Naive thymus-derived CD8-positive, alpha-beta T cell (primary cell): ENCODE measurements at regions not wholly inside any gene's neighbourhood (a gene's known extent, or its start where the extent isn't known, plus 50 kb on each side); places are given as distances from the start of the nearest gene placed in this dataset.

ENCODE experiments used
- ATAC-seq, 2 donors: fragments of 150-1000 bp; cut with Tn5 transposase in 1 of 2; sonication (Bioruptor Pico), chemical (Tn5 transposase) in 1 of 2; 1 replicate in 1 of 2; 2 replicates in 1 of 2; pipeline ENCODE4 v1.10.0; 2021; ENCODE audit warnings: mild to moderate bottlenecking in 2 of 2, moderate library complexity in 2 of 2
- POLR2A ChIA-PET: fragments of 350-600 bp; sonication (Branson Sonifier 250); formaldehyde crosslinking; loops from one replicate; lab custom pipeline; 2021; ENCODE audit warnings: antibody characterized with exemption; lab: Charles Lee
- DNase-seq, 10 donors: peaks; one replicate each; pipeline versions ENCODE4 v3.0.0 to v3.0.0-alpha.2; 2020 to 2022
- H3K27ac Mint-ChIP-seq, 10 donors: one replicate each; pipeline ENCODE4 v1.8.0; 2020 to 2022; ENCODE audit warnings: mild to moderate bottlenecking in 10 of 10, mixed read lengths in 10 of 10, moderate library complexity in 4 of 10, inconsistent platforms in 1 of 10
- H3K27me3 Mint-ChIP-seq, 5 donors: one replicate each; pipeline ENCODE4 v1.8.0; 2021 to 2022; ENCODE audit warnings: mixed read lengths in 5 of 5
- H3K36me3 Mint-ChIP-seq, 3 donors: one replicate each; pipeline ENCODE4 v1.8.0; 2020 to 2022; ENCODE audit warnings: mixed read lengths in 3 of 3, mild to moderate bottlenecking in 2 of 3, inconsistent platforms in 1 of 3
- H3K4me1 Mint-ChIP-seq, 4 donors: one replicate each; pipeline ENCODE4 v1.8.0; 2021 to 2022; ENCODE audit warnings: mixed read lengths in 4 of 4
- H3K4me3 Mint-ChIP-seq, 10 donors: one replicate each; pipeline ENCODE4 v1.8.0; 2020 to 2022; ENCODE audit warnings: mild to moderate bottlenecking in 10 of 10, mixed read lengths in 10 of 10, moderate library complexity in 6 of 10, inconsistent platforms in 1 of 10
- H3K9me3 Mint-ChIP-seq, 9 donors: one replicate each; pipeline ENCODE4 v1.8.0; 2020 to 2022; ENCODE audit warnings: mixed read lengths in 9 of 9, mild to moderate bottlenecking in 3 of 9, inconsistent platforms in 1 of 9, moderate library complexity in 1 of 9

- H3K4me3 Mint-ChIP-seq, result no peak overlapping the region
- H3K9me3 Mint-ChIP-seq, result peaks cover 0 to 10% (median 0%) of the 10 kb centered on the region in 9 donors
- POLR2A ChIA-PET, result no interaction called here
- H3K36me3 Mint-ChIP-seq, result peaks cover 0 to 4% (median 0%) of the 10 kb centered on the region in 3 donors
- H3K4me1 Mint-ChIP-seq, result peaks cover 0 to 4% (median 0%) of the 10 kb centered on the region in 4 donors
- no peak overlapping the region for H3K27ac Mint-ChIP-seq
- H3K27me3 Mint-ChIP-seq, result no peaks in the 10 kb centered on the region
- no peak for DNase-seq
- ATAC-seq, result no peak
Observed at GRCh38 chr5:97636766-97637165, 453.7 kb upstream of the RIOK2 start.

GRCh38 chr5:97641081-97641480 lies 458.0 kb upstream of the RIOK2 start:
- peaks cover 0 to 4% (median 0%) of the 10 kb centered on the region in 3 donors for H3K36me3 Mint-ChIP-seq
- H3K9me3 Mint-ChIP-seq, result peaks cover 0 to 8% (median 0%) of the 10 kb centered on the region in 9 donors
- DNase-seq, result no peak
- no peak for ATAC-seq
- no peak overlapping the region for H3K27ac Mint-ChIP-seq
- H3K4me1 Mint-ChIP-seq, result peaks cover 0 to 4% (median 0%) of the 10 kb centered on the region in 4 donors
- POLR2A ChIA-PET, result no interaction called here
- no peak overlapping the region for H3K4me3 Mint-ChIP-seq
- no peaks in the 10 kb centered on the region for H3K27me3 Mint-ChIP-seq

- POLR2A ChIA-PET, result no interaction called here
- peaks cover 0 to 4% (median 0%) of the 10 kb centered on the region in 3 donors for H3K36me3 Mint-ChIP-seq
- no peak for ATAC-seq
- no peak overlapping the region for H3K27ac Mint-ChIP-seq
- H3K4me3 Mint-ChIP-seq, result no peak overlapping the region
- H3K27me3 Mint-ChIP-seq, result no peaks in the 10 kb centered on the region
- peaks cover 0 to 10% (median 4%) of the 10 kb centered on the region in 9 donors for H3K9me3 Mint-ChIP-seq
- H3K4me1 Mint-ChIP-seq, result peaks cover 0 to 4% (median 0%) of the 10 kb centered on the region in 4 donors
- no peak for DNase-seq
Observed at GRCh38 chr5:97644206-97644605, 461.2 kb upstream of the RIOK2 start.

- DNase-seq (no peak), ATAC-seq (no peak)
- Mint-ChIP-seq H3K4me3 (no peak overlapping the region), H3K27me3 (no peaks in the 10 kb centered on the region), H3K9me3 (peaks cover 0 to 17% (median 4%) of the 10 kb centered on the region in 9 donors), H3K4me1 (peaks cover 0 to 3% (median 0%) of the 10 kb centered on the region in 4 donors), H3K36me3 (peaks cover 0 to 4% (median 0%) of the 10 kb centered on the region in 3 donors), H3K27ac (no peak overlapping the region)
- POLR2A ChIA-PET, result no interaction called here
Observed at GRCh38 chr5:97644896-97645295, 461.8 kb upstream of the RIOK2 start.

GRCh38 chr5:97657239-97657638 lies 474.2 kb upstream of the RIOK2 start:
- ATAC-seq (no peak), DNase-seq (no peak)
- Mint-ChIP-seq H3K4me1 (no peaks in the 10 kb centered on the region), H3K36me3 (no peaks in the 10 kb centered on the region), H3K27ac (no peak overlapping the region), H3K9me3 (peaks cover 0 to 15% (median 3%) of the 10 kb centered on the region in 9 donors), H3K4me3 (no peak overlapping the region), H3K27me3 (peaks cover 0 to 4% (median 0%) of the 10 kb centered on the region in 5 donors)
- POLR2A ChIA-PET, result no interaction called here

GRCh38 chr5:97658116-97658900 lies 475.3 kb upstream of the RIOK2 start:
- POLR2A ChIA-PET, result no interaction called here
- Mint-ChIP-seq H3K27me3 (peaks cover 0 to 4% (median 0%) of the 10 kb centered on the region in 5 donors), H3K27ac (no peak overlapping the region), H3K9me3 (peaks cover 0 to 15% (median 3%) of the 10 kb centered on the region in 9 donors), H3K36me3 (no peaks in the 10 kb centered on the region), H3K4me3 (no peak overlapping the region), H3K4me1 (no peaks in the 10 kb centered on the region)
- ATAC-seq (no peak), DNase-seq (no peak)

- POLR2A ChIA-PET, result no interaction called here
- Mint-ChIP-seq H3K36me3 (no peaks in the 10 kb centered on the region), H3K4me1 (no peaks in the 10 kb centered on the region), H3K4me3 (no peak overlapping the region), H3K27me3 (peaks cover 0 to 2% (median 0%) of the 10 kb centered on the region in 5 donors), H3K27ac (no peak overlapping the region), H3K9me3 (peaks cover 0 to 16% (median 0%) of the 10 kb centered on the region in 9 donors)
- ATAC-seq (no peak), DNase-seq (no peak)
Observed at GRCh38 chr5:97666783-97667182, 483.7 kb upstream of the RIOK2 start.

- no peak for DNase-seq
- ATAC-seq, result no peak
- H3K4me3 Mint-ChIP-seq, result no peak overlapping the region
- no peak overlapping the region for H3K27ac Mint-ChIP-seq
- peaks cover 0 to under 1% (median 0%) of the 10 kb centered on the region in 3 donors for H3K36me3 Mint-ChIP-seq
- H3K4me1 Mint-ChIP-seq, result no peaks in the 10 kb centered on the region
- POLR2A ChIA-PET, result no interaction called here
- peaks cover 0 to 16% (median 2%) of the 10 kb centered on the region in 9 donors for H3K9me3 Mint-ChIP-seq
- peaks cover 0 to 2% (median 0%) of the 10 kb centered on the region in 5 donors for H3K27me3 Mint-ChIP-seq
Observed at GRCh38 chr5:97670447-97670846, 487.4 kb upstream of the RIOK2 start.

GRCh38 chr5:97676608-97677007 lies 493.6 kb upstream of the RIOK2 start:
- peaks cover 0 to 4% (median 0%) of the 10 kb centered on the region in 3 donors for H3K36me3 Mint-ChIP-seq
- no peak overlapping the region for H3K4me3 Mint-ChIP-seq
- POLR2A ChIA-PET, result no interaction called here
- H3K4me1 Mint-ChIP-seq, result no peaks in the 10 kb centered on the region
- no peaks in the 10 kb centered on the region for H3K27me3 Mint-ChIP-seq
- H3K27ac Mint-ChIP-seq, result no peak overlapping the region
- peaks cover 0 to 28% (median 7%) of the 10 kb centered on the region in 9 donors for H3K9me3 Mint-ChIP-seq
- DNase-seq (no peak), ATAC-seq (no peak)

- POLR2A ChIA-PET, result no interaction called here
- ATAC-seq (no peak), DNase-seq (no peak)
- H3K4me3 Mint-ChIP-seq, result no peak overlapping the region
- peaks cover 0 to 4% (median 0%) of the 10 kb centered on the region in 5 donors for H3K27me3 Mint-ChIP-seq
- peaks cover 0 to 25% (median 0%) of the 10 kb centered on the region in 9 donors for H3K9me3 Mint-ChIP-seq
- H3K36me3 Mint-ChIP-seq, result no peaks in the 10 kb centered on the region
- no peaks in the 10 kb centered on the region for H3K4me1 Mint-ChIP-seq
- no peak overlapping the region for H3K27ac Mint-ChIP-seq
Observed at GRCh38 chr5:97694091-97694490, 511.0 kb upstream of the RIOK2 start.

GRCh38 chr5:97714424-97714823 lies 531.4 kb upstream of the RIOK2 start:
- Mint-ChIP-seq H3K4me3 (no peak overlapping the region), H3K27ac (no peak overlapping the region), H3K4me1 (no peaks in the 10 kb centered on the region), H3K36me3 (no peaks in the 10 kb centered on the region), H3K9me3 (peaks cover 0 to 38% (median 0%) of the 10 kb centered on the region in 9 donors), H3K27me3 (no peaks in the 10 kb centered on the region)
- POLR2A ChIA-PET, result no interaction called here
- no peak for ATAC-seq
- no peak for DNase-seq

GRCh38 chr5:97726106-97726505 lies 543.1 kb upstream of the RIOK2 start:
- no peak for ATAC-seq

GRCh38 chr5:97728920-97729319 lies 545.9 kb upstream of the RIOK2 start:
- ATAC-seq (no peak), DNase-seq (no peak)
- peaks cover 0 to 3% (median 0%) of the 10 kb centered on the region in 5 donors for H3K27me3 Mint-ChIP-seq
- POLR2A ChIA-PET, result no interaction called here
- H3K27ac Mint-ChIP-seq, result no peak overlapping the region
- H3K4me3 Mint-ChIP-seq, result no peak overlapping the region
- H3K9me3 Mint-ChIP-seq, result peaks cover 0 to 13% (median 0%) of the 10 kb centered on the region in 9 donors
- H3K36me3 Mint-ChIP-seq, result no peaks in the 10 kb centered on the region
- no peaks in the 10 kb centered on the region for H3K4me1 Mint-ChIP-seq

More at GRCh38 chr5:97726106-97726505, 543.1 kb upstream of the RIOK2 start:
- Mint-ChIP-seq H3K4me3 (no peak overlapping the region), H3K27me3 (peaks cover 0 to 3% (median 0%) of the 10 kb centered on the region in 5 donors), H3K4me1 (no peaks in the 10 kb centered on the region), H3K36me3 (no peaks in the 10 kb centered on the region), H3K9me3 (peaks cover 0 to 18% (median 7%) of the 10 kb centered on the region in 9 donors), H3K27ac (no peak overlapping the region)
- no peak for DNase-seq
- POLR2A ChIA-PET, result no interaction called here
